IPS DF 19.7 (cell line): ENCODE measurements at regions not wholly inside any gene's neighbourhood (a gene's known extent, or its start where the extent isn't known, plus 50 kb on each side); places are given as distances from the start of the nearest gene placed in this dataset.
"Not testable (repeated sequence)": the region's sequence is repeated elsewhere in the genome, so short reads cannot be mapped to it uniquely, and the experiment has no call there.

ENCODE experiments used
- DNase-seq: peaks from one replicate; pipeline ENCODE4 v3.0.0-alpha.2; 2013; ENCODE audit warnings: low read depth, low spot score

GRCh38 chrX:99988532-99988931, 421.5 kb downstream of the PCDH19 start:
- not testable (repeated sequence) for DNase-seq

- no peak for DNase-seq
Measured at GRCh38 chrX:99973572-99974226, 436.4 kb downstream of the PCDH19 start.

- DNase-seq = no peak
Measured at GRCh38 chrX:99939883-99940232, 470.2 kb downstream of the PCDH19 start.

GRCh38 chrX:99939206-99939882, 470.7 kb downstream of the PCDH19 start:
- DNase-seq = not testable (repeated sequence)

- no peak for DNase-seq
Measured at GRCh38 chrX:99938464-99938863, 471.6 kb downstream of the PCDH19 start.

GRCh38 chrX:99933865-99934264, 476.2 kb downstream of the PCDH19 start:
- DNase-seq = no peak

GRCh38 chrX:99914635-99915034, 495.4 kb downstream of the PCDH19 start:
- no peak for DNase-seq

GRCh38 chrX:99913611-99914010, 496.5 kb downstream of the PCDH19 start:
- DNase-seq = no peak

- no peak for DNase-seq
Measured at GRCh38 chrX:99909946-99910345, 500.1 kb downstream of the PCDH19 start.

GRCh38 chrX:99901091-99901490, 509.0 kb downstream of the PCDH19 start:
- no peak for DNase-seq

- no peak for DNase-seq
Measured at GRCh38 chrX:99887918-99888317, 522.2 kb downstream of the PCDH19 start.

GRCh38 chrX:99857455-99857854, 552.6 kb downstream of the PCDH19 start:
- no peak for DNase-seq

- DNase-seq = no peak
Measured at GRCh38 chrX:99833821-99834220, 576.3 kb downstream of the PCDH19 start.

- DNase-seq = no peak
Measured at GRCh38 chrX:99820197-99820596, 589.9 kb downstream of the PCDH19 start.

GRCh38 chrX:99800016-99800415, 610.1 kb downstream of the PCDH19 start:
- DNase-seq = no peak

GRCh38 chrX:99798936-99799335, 611.1 kb downstream of the PCDH19 start:
- no peak for DNase-seq

GRCh38 chrX:99795495-99795894, 614.6 kb downstream of the PCDH19 start:
- no peak for DNase-seq

GRCh38 chrX:99782516-99783040, 627.5 kb downstream of the PCDH19 start:
- no peak for DNase-seq

GRCh38 chrX:99777912-99778311, 632.2 kb downstream of the PCDH19 start:
- no peak for DNase-seq

GRCh38 chrX:99761731-99762130, 648.3 kb downstream of the PCDH19 start:
- DNase-seq = no peak

GRCh38 chrX:99752776-99753175, 657.3 kb downstream of the PCDH19 start:
- DNase-seq = no peak

GRCh38 chrX:99750721-99751120, 659.4 kb downstream of the PCDH19 start:
- peak; percentile 3 for DNase-seq

GRCh38 chrX:99722094-99722493, 688.0 kb downstream of the PCDH19 start:
- DNase-seq = no peak
